Stimulated activated CD4-positive, alpha-beta T cell treated with anti-CD3 and anti-CD28 coated beads, Interleukin-15, amount 100 ng/mL, for 24 hours (primary cell): ENCODE measurements at regions not wholly inside any gene's neighbourhood (a gene's known extent, or its start where the extent isn't known, plus 50 kb on each side); places are given as distances from the start of the nearest gene placed in this dataset.
"Not testable (repeated sequence)": the region's sequence is repeated elsewhere in the genome, so short reads cannot be mapped to it uniquely, and the experiment has no call there.

Experiments used
- DNase-seq: peaks from one replicate; pipeline ENCODE4 v3.0.0-alpha.2; 2020

- DNase-seq = no peak
These were observed 346.9 kb upstream of the SFSWAP start for GRCh38 chr12:131363841-131364495.

GRCh38 chr12:131364903-131365820 is 345.7 kb upstream of the SFSWAP start:
- no peak for DNase-seq

GRCh38 chr12:131365821-131366260 is 345.0 kb upstream of the SFSWAP start:
- DNase-seq = no peak

- DNase-seq = no peak
These were observed 344.5 kb upstream of the SFSWAP start for GRCh38 chr12:131366261-131366871.

- not testable (repeated sequence) for DNase-seq
These were observed 343.6 kb upstream of the SFSWAP start for GRCh38 chr12:131367067-131367982.

- no peak for DNase-seq
These were observed 342.8 kb upstream of the SFSWAP start for GRCh38 chr12:131367983-131368667.

GRCh38 chr12:131368668-131369071 is 342.2 kb upstream of the SFSWAP start:
- no peak for DNase-seq

GRCh38 chr12:131369094-131369845 is 341.6 kb upstream of the SFSWAP start:
- no peak for DNase-seq

- no peak for DNase-seq
These were observed 340.6 kb upstream of the SFSWAP start for GRCh38 chr12:131370321-131370720.

GRCh38 chr12:131370791-131371347 is 340.0 kb upstream of the SFSWAP start:
- DNase-seq = no peak

- DNase-seq = no peak
These were observed 339.3 kb upstream of the SFSWAP start for GRCh38 chr12:131371401-131372170.

- DNase-seq = no peak
These were observed 338.8 kb upstream of the SFSWAP start for GRCh38 chr12:131372171-131372475.

- no peak for DNase-seq
These were observed 338.1 kb upstream of the SFSWAP start for GRCh38 chr12:131372706-131373195.

GRCh38 chr12:131375261-131375971 is 335.5 kb upstream of the SFSWAP start:
- DNase-seq = no peak

GRCh38 chr12:131375972-131376345 is 334.9 kb upstream of the SFSWAP start:
- no peak for DNase-seq

GRCh38 chr12:131378176-131378842 is 332.6 kb upstream of the SFSWAP start:
- no peak for DNase-seq

GRCh38 chr12:131378861-131379665 is 331.8 kb upstream of the SFSWAP start:
- DNase-seq = no peak

GRCh38 chr12:131379738-131380137 is 331.2 kb upstream of the SFSWAP start:
- DNase-seq = no peak
